T-cell (primary cell): ENCODE measurements at regions not wholly inside any gene's neighbourhood (a gene's known extent, or its start where the extent isn't known, plus 50 kb on each side); places are given as distances from the start of the nearest gene placed in this dataset.

Experiments used
- ATAC-seq, 4 experiments: fragments of 200-7000 bp in 3 of 4; fragments of 150-1000 bp in 1 of 4; cut with Tn5 transposase; replicated peaks in 1 of 4; 1 replicate in 3 of 4; 2 replicates in 1 of 4; pipeline ENCODE4 v1.10.0; 2021; ENCODE audit warnings: moderate library complexity in 3 of 4, mild to moderate bottlenecking in 2 of 4, moderate number of reproducible peaks in 1 of 4
- CTCF ChIA-PET, 2 donors: fragments of 300-600 bp; sonication (Branson Sonifier 250); formaldehyde crosslinking; loops; one replicate each; lab custom pipeline; 2022; ENCODE audit warnings: antibody characterized with exemption in 2 of 2; lab: Charles Lee
- POLR2A ChIA-PET, 2 donors: fragments of 300-600 bp; sonication (Branson Sonifier 250); formaldehyde crosslinking; loops; one replicate each; lab custom pipeline; 2022; ENCODE audit warnings: antibody characterized with exemption in 2 of 2; lab: Charles Lee
- DNase-seq, 35 experiments: peaks; one replicate each; pipeline versions ENCODE4 v3.0.0 to v3.0.0-alpha.2; 2013 to 2023
- H3K27ac ChIP-seq: one replicate; pipeline ENCODE4 v1.5.1; 2013; ENCODE audit warnings: low read length
- H3K27me3 ChIP-seq, 2 experiments: replicated peaks in 1 of 2; 1 replicate in 1 of 2; 2 replicates in 1 of 2; pipeline versions ENCODE4 v1.6.1 to v1.7.0; 2013; ENCODE audit warnings: low read length in 1 of 2, mixed read lengths in 1 of 2; ENCODE audit not compliant: control insufficient read depth in 2 of 2, insufficient read depth in 2 of 2; ENCODE audit errors: extremely low read depth in 1 of 2
- H3K36me3 ChIP-seq, 2 donors: 1 replicate in 1 of 2; 2 replicates in 1 of 2; pipeline versions ENCODE4 v1.6.1 to v1.7.0; 2013; ENCODE audit warnings: low read length in 1 of 2; ENCODE audit not compliant: control insufficient read depth in 2 of 2, insufficient read depth in 1 of 2; ENCODE audit errors: extremely low read depth in 1 of 2
- H3K4me1 ChIP-seq, 2 experiments: 1 replicate in 1 of 2; 2 replicates in 1 of 2; pipeline versions ENCODE4 v1.6.1 to v1.7.0; 2013; ENCODE audit warnings: low read length in 2 of 2, mixed read lengths in 1 of 2; ENCODE audit not compliant: insufficient read depth in 2 of 2, control insufficient read depth in 1 of 2; ENCODE audit errors: extremely low read depth in 1 of 2
- H3K4me3 ChIP-seq, 2 donors: 1 replicate in 1 of 2; 2 replicates in 1 of 2; pipeline versions ENCODE4 v1.5.1 to v1.7.0; 2013; ENCODE audit warnings: mild to moderate bottlenecking in 2 of 2, low read length in 1 of 2, moderate library complexity in 1 of 2; ENCODE audit not compliant: control insufficient read depth in 1 of 2; ENCODE audit errors: extremely low read depth in 1 of 2
- H3K9me3 ChIP-seq: 2 replicates; pipeline ENCODE4 v1.7.0; 2013
- H3K27ac Mint-ChIP-seq, 2 donors: one replicate each; pipeline ENCODE4 v1.8.0; 2020 to 2021; ENCODE audit warnings: mild to moderate bottlenecking in 2 of 2, mixed read lengths in 2 of 2
- H3K27me3 Mint-ChIP-seq, 2 donors: one replicate each; pipeline ENCODE4 v1.8.0; 2021 to 2022; ENCODE audit warnings: mixed read lengths in 2 of 2
- H3K36me3 Mint-ChIP-seq: one replicate; pipeline ENCODE4 v1.8.0; 2021; ENCODE audit warnings: mixed read lengths
- H3K4me1 Mint-ChIP-seq, 3 donors: one replicate each; pipeline ENCODE4 v1.8.0; 2020 to 2022; ENCODE audit warnings: mixed read lengths in 3 of 3, mild to moderate bottlenecking in 1 of 3
- H3K4me3 Mint-ChIP-seq, 3 donors: one replicate each; pipeline ENCODE4 v1.8.0; 2020 to 2022; ENCODE audit warnings: mild to moderate bottlenecking in 3 of 3, mixed read lengths in 3 of 3, moderate library complexity in 3 of 3
- H3K9me3 Mint-ChIP-seq, 3 donors: one replicate each; pipeline ENCODE4 v1.8.0; 2020 to 2022; ENCODE audit warnings: mixed read lengths in 3 of 3
- WGBS: methylation state at CpG from one replicate; pipeline ENCODE4 v1.1.5; 2013; ENCODE audit warnings: missing lambda C conversion rate; ENCODE audit not compliant: insufficient coverage; 5-methylcytosine and 5-hydroxymethylcytosine counted together

GRCh38 chr15:101590785-101591184 is 61.4 kb downstream of the TM2D3 start:
- Histone ChIP-seq H3K36me3 (no peaks in the 10 kb centered on the region), H3K4me3 (no peak overlapping the region), H3K27me3 (no peaks in the 10 kb centered on the region), H3K4me1 (no peaks in the 10 kb centered on the region), H3K27ac (no peak overlapping the region), H3K9me3 (no peaks in the 10 kb centered on the region)
- no peak for ATAC-seq
- no peak overlapping the region for H3K27ac Mint-ChIP-seq
- no peak overlapping the region for H3K4me3 Mint-ChIP-seq
- peaks cover 0 to 19% (median 12%) of the 10 kb centered on the region in 3 donors for H3K9me3 Mint-ChIP-seq
- POLR2A ChIA-PET: no interaction called here
- WGBS: no CpG with 5 or more reads among the region's 3 CpGs
- no peaks in the 10 kb centered on the region for H3K36me3 Mint-ChIP-seq
- no peak for DNase-seq
- H3K27me3 Mint-ChIP-seq: peaks cover 29 to 44% of the 10 kb centered on the region in 2 donors
- CTCF ChIA-PET: no interaction called here
- H3K4me1 Mint-ChIP-seq: no peaks in the 10 kb centered on the region

GRCh38 chr15:101583284-101583683 is 68.9 kb downstream of the TM2D3 start:
- H3K4me1 ChIP-seq: no peaks in the 10 kb centered on the region
- no peak overlapping the region for H3K27ac ChIP-seq
- peaks cover 5 to 21% of the 10 kb centered on the region in 2 experiments for H3K27me3 ChIP-seq
- ChIA-PET POLR2A (no interaction called here), CTCF (no interaction called here)
- ATAC-seq: no peak
- no peak overlapping the region for H3K4me3 ChIP-seq
- Mint-ChIP-seq H3K9me3 (peaks cover 0 to 9% (median 2%) of the 10 kb centered on the region in 3 donors), H3K27me3 (peaks cover 41 to 45% of the 10 kb centered on the region in 2 donors), H3K36me3 (no peaks in the 10 kb centered on the region), H3K4me1 (no peaks in the 10 kb centered on the region), H3K27ac (no peak overlapping the region), H3K4me3 (no peak overlapping the region)
- no peak for DNase-seq
- no peaks in the 10 kb centered on the region for H3K36me3 ChIP-seq
- no peaks in the 10 kb centered on the region for H3K9me3 ChIP-seq

GRCh38 chr15:101580431-101580830 is 71.8 kb downstream of the TM2D3 start:
- no peaks in the 10 kb centered on the region for H3K36me3 Mint-ChIP-seq
- POLR2A ChIA-PET: no interaction called here
- H3K4me1 Mint-ChIP-seq: no peaks in the 10 kb centered on the region
- Histone ChIP-seq H3K4me3 (no peak overlapping the region), H3K27me3 (peaks cover 5 to 33% of the 10 kb centered on the region in 2 experiments), H3K9me3 (no peaks in the 10 kb centered on the region), H3K4me1 (no peaks in the 10 kb centered on the region), H3K36me3 (no peaks in the 10 kb centered on the region), H3K27ac (no peak overlapping the region)
- H3K27ac Mint-ChIP-seq: no peak overlapping the region
- H3K4me3 Mint-ChIP-seq: no peak overlapping the region
- CTCF ChIA-PET: no interaction called here
- peaks cover 0 to 9% (median 2%) of the 10 kb centered on the region in 3 donors for H3K9me3 Mint-ChIP-seq
- no peak for ATAC-seq
- WGBS: 90% methylated on average over 5 of the region's 11 CpGs
- no peak for DNase-seq
- H3K27me3 Mint-ChIP-seq: peaks cover 44 to 46% of the 10 kb centered on the region in 2 donors

- ATAC-seq: no peak
- Mint-ChIP-seq H3K27me3 (peaks cover 44 to 46% of the 10 kb centered on the region in 2 donors), H3K36me3 (no peaks in the 10 kb centered on the region)
Measured at GRCh38 chr15:101579631-101580163, 72.5 kb downstream of the TM2D3 start.

GRCh38 chr15:101578443-101578894 is 73.7 kb downstream of the TM2D3 start:
- Mint-ChIP-seq H3K4me3 (no peak overlapping the region), H3K36me3 (no peaks in the 10 kb centered on the region), H3K27ac (no peak overlapping the region), H3K9me3 (peaks cover 0 to 2% (median under 1%) of the 10 kb centered on the region in 3 donors), H3K4me1 (no peaks in the 10 kb centered on the region), H3K27me3 (peaks cover 43 to 48% of the 10 kb centered on the region in 2 donors)
- 39% methylated on average over 10 of the region's 10 CpGs for WGBS
- no peaks in the 10 kb centered on the region for H3K4me1 ChIP-seq
- H3K27me3 ChIP-seq: peaks cover 4 to 33% of the 10 kb centered on the region in 2 experiments
- H3K9me3 ChIP-seq: no peaks in the 10 kb centered on the region
- no peak overlapping the region for H3K4me3 ChIP-seq
- ATAC-seq: no peak
- ChIA-PET CTCF (no interaction called here), POLR2A (no interaction called here)
- H3K27ac ChIP-seq: no peak overlapping the region
- H3K36me3 ChIP-seq: no peaks in the 10 kb centered on the region
- no peak for DNase-seq

More at GRCh38 chr15:101579631-101580163, 72.5 kb downstream of the TM2D3 start:
- H3K9me3 Mint-ChIP-seq: peaks cover 0 to 9% (median 2%) of the 10 kb centered on the region in 3 donors
- DNase-seq: no peak
- POLR2A ChIA-PET: no interaction called here
- no peaks in the 10 kb centered on the region for H3K4me1 Mint-ChIP-seq
- Histone ChIP-seq H3K36me3 (no peaks in the 10 kb centered on the region), H3K4me1 (no peaks in the 10 kb centered on the region), H3K27ac (no peak overlapping the region), H3K4me3 (no peak overlapping the region), H3K9me3 (no peaks in the 10 kb centered on the region), H3K27me3 (peaks cover 5 to 33% of the 10 kb centered on the region in 2 experiments)
- H3K27ac Mint-ChIP-seq: no peak overlapping the region
- H3K4me3 Mint-ChIP-seq: no peak overlapping the region
- 73% methylated on average over 2 of the region's 8 CpGs for WGBS
- CTCF ChIA-PET: no interaction called here

GRCh38 chr15:101573951-101574350 is 78.2 kb downstream of the TM2D3 start:
- Mint-ChIP-seq H3K9me3 (no peaks in the 10 kb centered on the region), H3K4me1 (no peaks in the 10 kb centered on the region), H3K4me3 (no peak overlapping the region), H3K36me3 (no peaks in the 10 kb centered on the region), H3K27ac (no peak overlapping the region), H3K27me3 (peaks cover 29 to 40% of the 10 kb centered on the region in 2 donors)
- ATAC-seq (no peak), DNase-seq (no peak)
- no peaks in the 10 kb centered on the region for H3K9me3 ChIP-seq
- no peak overlapping the region for H3K27ac ChIP-seq
- H3K27me3 ChIP-seq: peaks cover 0 to 20% of the 10 kb centered on the region in 2 experiments
- H3K4me3 ChIP-seq: no peak overlapping the region
- 60% methylated on average over 1 of the region's 3 CpGs for WGBS
- ChIA-PET POLR2A (no interaction called here), CTCF (no interaction called here)
- H3K36me3 ChIP-seq: no peaks in the 10 kb centered on the region
- H3K4me1 ChIP-seq: no peaks in the 10 kb centered on the region

GRCh38 chr15:101570241-101570640 is 80.7 kb upstream of the PCSK6 start:
- CTCF ChIA-PET: no interaction called here

More at GRCh38 chr15:101570241-101570640, 80.7 kb upstream of the PCSK6 start:
- Mint-ChIP-seq H3K4me3 (no peak overlapping the region), H3K27me3 (peaks cover 23 to 36% of the 10 kb centered on the region in 2 donors), H3K9me3 (no peaks in the 10 kb centered on the region), H3K4me1 (no peaks in the 10 kb centered on the region), H3K27ac (no peak overlapping the region), H3K36me3 (no peaks in the 10 kb centered on the region)
- no peaks in the 10 kb centered on the region for H3K4me1 ChIP-seq
- no peak overlapping the region for H3K4me3 ChIP-seq
- H3K27me3 ChIP-seq: peaks cover 0 to 20% of the 10 kb centered on the region in 2 experiments
- H3K9me3 ChIP-seq: no peaks in the 10 kb centered on the region
- ATAC-seq (no peak), DNase-seq (no peak)
- POLR2A ChIA-PET: no interaction called here
- no peaks in the 10 kb centered on the region for H3K36me3 ChIP-seq
- no peak overlapping the region for H3K27ac ChIP-seq
